OCI-LY3 (cell line): ENCODE measurements at regions not wholly inside any gene's neighbourhood (a gene's known extent, or its start where the extent isn't known, plus 50 kb on each side); places are given as distances from the start of the nearest gene placed in this dataset.

Experiments
- H2AFZ ChIP-seq: fragments of 200-600, 300-600 bp; shearing (Covaris generic); 2 replicates; pipeline ENCODE4 v1.6.0; 2014; ENCODE audit warnings: antibody characterized with exemption, low read depth, low read length
- H3K27ac ChIP-seq: fragments of 200-600, 300-600 bp; sonication (generic); 2 replicates; pipeline ENCODE4 v1.5.1; 2014; ENCODE audit warnings: mild to moderate bottlenecking, low read length, moderate library complexity, mixed read lengths
- H3K27me3 ChIP-seq: fragments of 200-600, 300-600 bp; sonication (generic); 2 replicates; pipeline ENCODE4 v1.6.1; 2014; ENCODE audit warnings: low read depth, low read length, mixed read lengths
- H3K36me3 ChIP-seq: fragments of 200-600, 300-600 bp; sonication (generic); replicated peaks from 2 replicates; pipeline ENCODE3; 2014; ENCODE audit warnings: low read depth, low read length, mixed read lengths
- H3K4me1 ChIP-seq: fragments of 300-600, 200-600 bp; sonication (generic); 2 replicates; pipeline ENCODE4 v1.6.1; 2014; ENCODE audit warnings: low read length, mixed read lengths
- H3K4me2 ChIP-seq: fragments of 200-600, 300-600 bp; sonication (generic); 2 replicates; pipeline ENCODE4 v1.6.1; 2014; ENCODE audit warnings: low read length, mixed read lengths
- H3K4me3 ChIP-seq: fragments of 300-600, 200-600 bp; sonication (generic); 2 replicates; pipeline ENCODE4 v1.5.1; 2014; ENCODE audit warnings: antibody characterized with exemption, mild to moderate bottlenecking, low read length, moderate library complexity
- H3K79me2 ChIP-seq: fragments of 300-600, 200-600 bp; shearing (Covaris generic); 2 replicates; pipeline ENCODE4 v1.6.1; 2014; ENCODE audit warnings: mild to moderate bottlenecking, low read length, mixed read lengths
- H3K9ac ChIP-seq: fragments of 300-600, 200-600 bp; shearing (Covaris generic); 2 replicates; pipeline ENCODE4 v1.6.0; 2014; ENCODE audit warnings: mild to moderate bottlenecking, low read length, moderate library complexity
- H3K9me3 ChIP-seq: fragments of 200-600, 300-600 bp; shearing (Covaris generic); 2 replicates; pipeline ENCODE4 v1.6.1; 2014; ENCODE audit warnings: low read length, mixed read lengths; ENCODE audit not compliant: insufficient read depth
- H4K20me1 ChIP-seq: fragments of 200-600, 300-600 bp; sonication (generic); 2 replicates; pipeline ENCODE4 v1.6.1; 2016; ENCODE audit warnings: low read length, mixed read lengths; ENCODE audit not compliant: insufficient read depth
- CTCF ChIP-seq: fragments of 200-600, 300-600 bp; sonication (generic); IDR thresholded peaks from 2 replicates; pipeline ENCODE4 v1.5.1; 2014; ENCODE audit warnings: antibody characterized with exemption, low read length, low read depth
- EZH2phosphoT487 ChIP-seq: fragments of 200-600 bp; shearing (Covaris generic); IDR thresholded peaks from 2 replicates; pipeline ENCODE4 v1.6.1; 2018; ENCODE audit warnings: antibody characterized with exemption, mixed run types, low read depth

- Histone ChIP-seq H2AFZ (no peak overlapping the region), H3K4me1 (no peaks in the 10 kb centered on the region), H3K9ac (no peak overlapping the region), H3K36me3 (no peaks in the 10 kb centered on the region), H3K27me3 (no peaks in the 10 kb centered on the region), H3K79me2 (no peaks in the 10 kb centered on the region), H3K4me2 (no peak overlapping the region), H4K20me1 (no peaks in the 10 kb centered on the region), H3K4me3 (no peak overlapping the region), H3K9me3 (no peaks in the 10 kb centered on the region), H3K27ac (no peak overlapping the region)
- TF ChIP-seq EZH2phosphoT487, result no peak
- TF ChIP-seq CTCF, result no peak
These were observed 148.8 kb upstream of the LHX5 start for GRCh38 chr12:113620437-113620976.

- Histone ChIP-seq H3K27ac (no peak overlapping the region), H3K4me3 (no peak overlapping the region), H3K79me2 (no peaks in the 10 kb centered on the region), H3K27me3 (no peaks in the 10 kb centered on the region), H2AFZ (no peak overlapping the region), H3K4me1 (no peaks in the 10 kb centered on the region), H3K9me3 (no peaks in the 10 kb centered on the region), H3K9ac (no peak overlapping the region), H3K4me2 (no peak overlapping the region), H4K20me1 (no peaks in the 10 kb centered on the region), H3K36me3 (no peaks in the 10 kb centered on the region)
- TF ChIP-seq EZH2phosphoT487 (no peak), CTCF (no peak)
These were observed 147.5 kb upstream of the LHX5 start for GRCh38 chr12:113619202-113619601.

GRCh38 chr12:113613414-113613813 lies 141.7 kb upstream of the LHX5 start:
- Histone ChIP-seq H3K9me3 (no peaks in the 10 kb centered on the region), H3K9ac (no peak overlapping the region), H3K36me3 (no peaks in the 10 kb centered on the region), H3K4me1 (no peaks in the 10 kb centered on the region), H3K27ac (no peak overlapping the region), H2AFZ (no peak overlapping the region), H3K4me3 (no peak overlapping the region), H3K27me3 (peaks cover 28% of the 10 kb centered on the region), H4K20me1 (no peaks in the 10 kb centered on the region), H3K4me2 (no peak overlapping the region), H3K79me2 (no peaks in the 10 kb centered on the region)
- TF ChIP-seq CTCF (no peak), EZH2phosphoT487 (no peak)

GRCh38 chr12:113612793-113613192 lies 141.1 kb upstream of the LHX5 start:
- Histone ChIP-seq H3K4me2 (no peak overlapping the region), H3K9ac (no peak overlapping the region), H3K9me3 (no peaks in the 10 kb centered on the region), H3K27me3 (peaks cover 28% of the 10 kb centered on the region), H3K36me3 (no peaks in the 10 kb centered on the region), H3K27ac (no peak overlapping the region), H4K20me1 (no peaks in the 10 kb centered on the region), H3K4me3 (no peak overlapping the region), H3K4me1 (no peaks in the 10 kb centered on the region), H3K79me2 (no peaks in the 10 kb centered on the region), H2AFZ (no peak overlapping the region)
- TF ChIP-seq CTCF (no peak), EZH2phosphoT487 (no peak)
